ENCODE measurements at regions not wholly inside any gene's neighbourhood (a gene's known extent, or its start where the extent isn't known, plus 50 kb on each side); places are given as distances from the start of the nearest gene placed in this dataset.

GRCh38 chr15:72998681-72999466, 53.4 kb upstream of the NEO1 start:
- no peaks in the 10 kb centered on the region for H3K9me3 ChIP-seq (ENCODE audit: control insufficient read depth, insufficient read depth, low read depth, low read length)
- H3K79me2 ChIP-seq (ENCODE audit: control insufficient read depth, insufficient read depth, low read length): no peaks in the 10 kb centered on the region
- H3K27ac ChIP-seq (ENCODE audit: insufficient read depth, low read length): no peak overlapping the region
- no peak overlapping the region for H3K4me2 ChIP-seq (ENCODE audit: extremely low read depth, insufficient read depth, low read length)
- H2AFZ ChIP-seq (ENCODE audit: low read length): no peak overlapping the region
- H3K4me3 ChIP-seq (replicated peaks in 1 of 4; ENCODE audit: control extremely low read depth in 1 of 4, insufficient read depth in 1 of 4, low read depth in 3 of 4, low read length in 4 of 4): no peak overlapping the region
- no peaks in the 10 kb centered on the region for H3K36me3 ChIP-seq (ENCODE audit: control insufficient read depth, insufficient read depth, low read length)
- DNase-seq (ENCODE audit: low read depth in 2 of 2): no peak
- H3K9ac ChIP-seq (ENCODE audit: insufficient read depth, low read length): no peak overlapping the region
- H4K20me1 ChIP-seq (ENCODE audit: control insufficient read depth, extremely low read depth, insufficient read depth, low read length): no peaks in the 10 kb centered on the region
- H3K27me3 ChIP-seq (ENCODE audit: control insufficient read depth, insufficient read depth, low read length): no peaks in the 10 kb centered on the region
- no peaks in the 10 kb centered on the region for H3K4me1 ChIP-seq (ENCODE audit: control insufficient read depth, extremely low read depth, insufficient read depth, low read length)
- no peak for TF ChIP-seq CTCF (conservative IDR thresholded peaks at IDR 0.05 in 1 of 2, IDR thresholded peaks at IDR 0.05 in 1 of 2; ENCODE audit: low read depth in 1 of 2, low read length in 2 of 2)
- TF ChIP-seq EZH2 (IDR thresholded peaks at IDR 0.05; ENCODE audit: low read length, missing control alignments): no peak

- H4K20me1 ChIP-seq (ENCODE audit: control insufficient read depth, extremely low read depth, insufficient read depth, low read length): no peaks in the 10 kb centered on the region
- no peak for DNase-seq (ENCODE audit: low read depth in 2 of 2)
- H3K4me3 ChIP-seq (replicated peaks in 1 of 4; ENCODE audit: control extremely low read depth in 1 of 4, insufficient read depth in 1 of 4, low read depth in 3 of 4, low read length in 4 of 4): no peak overlapping the region
- no peak overlapping the region for H3K27ac ChIP-seq (ENCODE audit: insufficient read depth, low read length)
- no peak overlapping the region for H3K4me2 ChIP-seq (ENCODE audit: extremely low read depth, insufficient read depth, low read length)
- no peaks in the 10 kb centered on the region for H3K79me2 ChIP-seq (ENCODE audit: control insufficient read depth, insufficient read depth, low read length)
- no peaks in the 10 kb centered on the region for H3K9me3 ChIP-seq (ENCODE audit: control insufficient read depth, insufficient read depth, low read depth, low read length)
- no peak overlapping the region for H2AFZ ChIP-seq (ENCODE audit: low read length)
- H3K9ac ChIP-seq (ENCODE audit: insufficient read depth, low read length): no peak overlapping the region
- no peaks in the 10 kb centered on the region for H3K4me1 ChIP-seq (ENCODE audit: control insufficient read depth, extremely low read depth, insufficient read depth, low read length)
- no peaks in the 10 kb centered on the region for H3K27me3 ChIP-seq (ENCODE audit: control insufficient read depth, insufficient read depth, low read length)
- no peaks in the 10 kb centered on the region for H3K36me3 ChIP-seq (ENCODE audit: control insufficient read depth, insufficient read depth, low read length)
- no peak for TF ChIP-seq EZH2 (IDR thresholded peaks at IDR 0.05; ENCODE audit: low read length, missing control alignments)
- TF ChIP-seq CTCF (conservative IDR thresholded peaks at IDR 0.05 in 1 of 2, IDR thresholded peaks at IDR 0.05 in 1 of 2; ENCODE audit: low read depth in 1 of 2, low read length in 2 of 2): no peak
These were observed 54.0 kb upstream of the NEO1 start for GRCh38 chr15:72998226-72998625.

GRCh38 chr15:72995849-72996248, 56.4 kb upstream of the NEO1 start:
- Histone ChIP-seq H3K4me2 (ENCODE audit: extremely low read depth, insufficient read depth, low read length) (no peak overlapping the region), H3K4me1 (ENCODE audit: control insufficient read depth, extremely low read depth, insufficient read depth, low read length) (peaks cover 4% of the 10 kb centered on the region)

More at GRCh38 chr15:72995849-72996248, 56.4 kb upstream of the NEO1 start:
- TF ChIP-seq CTCF (conservative IDR thresholded peaks at IDR 0.05 in 1 of 2, IDR thresholded peaks at IDR 0.05 in 1 of 2; ENCODE audit: low read depth in 1 of 2, low read length in 2 of 2): no peak
- no peak for TF ChIP-seq EZH2 (IDR thresholded peaks at IDR 0.05; ENCODE audit: low read length, missing control alignments)
- DNase-seq (ENCODE audit: low read depth in 2 of 2): no peak
- Histone ChIP-seq H3K27ac (ENCODE audit: insufficient read depth, low read length) (no peak overlapping the region), H4K20me1 (ENCODE audit: control insufficient read depth, extremely low read depth, insufficient read depth, low read length) (no peaks in the 10 kb centered on the region), H3K79me2 (ENCODE audit: control insufficient read depth, insufficient read depth, low read length) (no peaks in the 10 kb centered on the region), H3K9ac (ENCODE audit: insufficient read depth, low read length) (no peak overlapping the region), H3K27me3 (ENCODE audit: control insufficient read depth, insufficient read depth, low read length) (no peaks in the 10 kb centered on the region), H3K9me3 (ENCODE audit: control insufficient read depth, insufficient read depth, low read depth, low read length) (no peaks in the 10 kb centered on the region), H3K36me3 (ENCODE audit: control insufficient read depth, insufficient read depth, low read length) (no peaks in the 10 kb centered on the region), H3K4me3 (replicated peaks in 1 of 4; ENCODE audit: control extremely low read depth in 1 of 4, insufficient read depth in 1 of 4, low read depth in 3 of 4, low read length in 4 of 4) (no peak overlapping the region), H2AFZ (ENCODE audit: low read length) (no peak overlapping the region)
